GM21526 (cell line): ENCODE measurements at regions not wholly inside any gene's neighbourhood (a gene's known extent, or its start where the extent isn't known, plus 50 kb on each side); places are given as distances from the start of the nearest gene placed in this dataset.

ENCODE experiments used
- ATAC-seq: cut with Tn5 transposase; IDR thresholded peaks from one replicate; pipeline ENCODE4 v1.9.1; 2021; ENCODE audit warnings: moderate library complexity; ENCODE audit not compliant: unreplicated experiment, low FRiP score

- no peak for ATAC-seq
Measured at GRCh38 chr6:8277769-8278168, 157.6 kb downstream of the SLC35B3 start.

DNA sequence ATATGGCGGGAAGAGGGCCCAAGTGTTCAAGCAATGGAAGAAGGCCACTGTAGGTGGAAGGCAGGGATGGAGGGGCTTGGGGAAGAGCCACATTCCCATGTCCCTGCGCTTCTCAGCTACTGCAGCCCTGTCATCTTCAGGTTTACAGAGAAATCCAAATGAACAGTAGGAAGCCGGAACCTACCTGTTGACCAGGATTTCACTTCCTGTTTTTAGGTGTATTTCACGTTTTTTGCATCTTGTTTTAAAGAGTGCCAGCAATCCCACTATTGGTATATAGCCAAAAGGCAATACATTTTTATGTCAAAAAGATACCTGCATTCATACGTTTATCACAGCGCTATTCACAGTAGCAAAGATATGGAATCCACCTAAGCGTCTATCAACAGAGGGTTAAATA lies 159.2 kb downstream of the SLC35B3 start:
- no peak for ATAC-seq

DNA sequence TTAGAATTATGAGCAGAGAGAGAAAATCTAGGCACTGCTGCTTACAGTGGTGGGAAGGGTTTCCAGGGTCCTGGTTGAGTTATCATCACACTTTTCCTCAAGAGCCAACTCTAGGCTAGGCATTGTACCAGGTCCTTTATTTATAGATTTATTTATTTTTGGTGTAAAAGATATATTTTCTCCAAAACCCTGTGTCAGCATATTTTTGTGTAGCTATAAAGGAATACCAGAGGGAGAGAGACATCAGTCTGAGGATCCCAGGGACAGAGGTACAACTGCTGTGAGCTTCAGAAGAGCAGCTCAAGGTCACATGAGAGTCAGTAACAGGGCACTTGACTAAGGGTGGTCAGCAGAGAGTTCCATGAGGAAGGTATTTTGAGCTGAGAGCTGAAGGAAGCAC lies 159.7 kb downstream of the SLC35B3 start:
- no peak for ATAC-seq

DNA sequence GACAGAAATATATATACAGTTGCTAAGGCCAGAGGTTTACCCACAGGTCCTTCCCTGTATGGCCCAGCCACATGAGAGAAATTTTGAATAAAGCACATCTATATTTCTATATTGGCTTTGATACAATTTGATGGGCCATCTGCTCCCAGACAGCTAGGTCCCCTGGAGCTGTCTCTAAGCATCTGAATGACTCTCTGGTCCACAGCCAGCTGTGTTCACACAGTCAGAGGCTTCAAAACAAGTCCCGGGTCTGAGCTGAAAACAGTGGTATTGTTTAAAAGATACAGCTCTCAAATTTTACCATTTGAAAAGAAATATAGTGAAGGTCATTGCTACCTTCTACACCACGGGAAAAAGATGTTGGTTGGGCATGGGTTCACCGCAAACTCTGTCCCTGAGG lies 161.1 kb downstream of the SLC35B3 start:
- no peak for ATAC-seq

DNA sequence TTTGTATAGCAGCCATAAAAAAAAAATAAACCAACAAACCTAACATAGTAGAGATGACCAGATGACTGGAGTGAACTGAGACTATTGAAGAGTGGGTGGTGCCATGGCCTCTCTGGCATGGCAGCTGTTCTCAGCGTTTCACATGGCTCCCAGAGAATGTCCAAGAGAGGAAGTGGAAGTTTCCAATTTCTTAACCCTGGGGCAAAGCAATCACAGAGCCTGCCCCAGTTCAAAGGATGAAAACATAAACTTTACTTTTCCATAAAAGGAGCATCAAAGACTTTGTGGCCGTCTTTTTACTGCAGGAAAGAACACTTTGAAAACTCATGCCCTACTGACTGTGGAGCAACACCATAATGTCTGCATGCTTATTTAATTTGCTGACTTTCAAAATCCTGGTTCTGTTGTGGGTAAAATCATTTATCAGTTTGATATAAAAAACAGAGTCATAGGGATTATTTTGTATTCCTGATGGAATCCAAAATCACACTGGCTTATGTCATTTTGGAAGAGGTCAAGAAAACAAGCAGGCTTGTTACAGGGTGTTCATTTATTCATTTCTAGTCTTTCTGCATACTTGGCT lies 165.4 kb downstream of the SLC35B3 start:
- ATAC-seq: no peak

DNA sequence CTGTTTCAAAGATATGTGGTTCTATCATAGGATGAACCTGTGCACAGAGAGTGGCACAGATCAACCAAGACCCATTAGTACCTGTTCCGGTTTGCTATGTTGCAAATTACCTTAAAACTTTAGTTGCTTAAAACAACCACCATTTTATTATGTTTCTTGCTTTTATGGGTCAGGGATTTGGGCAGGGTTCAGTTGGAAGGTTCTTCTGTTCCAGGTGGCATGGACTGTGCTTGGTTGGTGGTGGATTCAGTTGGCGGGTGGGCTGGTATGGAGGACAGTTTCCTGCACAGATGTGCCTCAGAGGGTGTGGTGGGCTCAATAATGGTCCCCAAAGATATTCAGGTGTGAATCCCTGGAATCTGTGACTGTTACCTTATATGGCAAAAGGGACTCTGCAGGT lies 166.3 kb downstream of the SLC35B3 start:
- no peak for ATAC-seq

- no peak for ATAC-seq
Measured at GRCh38 chr6:8268606-8269005, 166.3 kb upstream of the EEF1E1 start.

- no peak for ATAC-seq
Measured at GRCh38 chr6:8268156-8268555, 165.8 kb upstream of the EEF1E1 start.

- no peak for ATAC-seq
Measured at GRCh38 chr6:8260610-8261009, 158.3 kb upstream of the EEF1E1 start.

DNA sequence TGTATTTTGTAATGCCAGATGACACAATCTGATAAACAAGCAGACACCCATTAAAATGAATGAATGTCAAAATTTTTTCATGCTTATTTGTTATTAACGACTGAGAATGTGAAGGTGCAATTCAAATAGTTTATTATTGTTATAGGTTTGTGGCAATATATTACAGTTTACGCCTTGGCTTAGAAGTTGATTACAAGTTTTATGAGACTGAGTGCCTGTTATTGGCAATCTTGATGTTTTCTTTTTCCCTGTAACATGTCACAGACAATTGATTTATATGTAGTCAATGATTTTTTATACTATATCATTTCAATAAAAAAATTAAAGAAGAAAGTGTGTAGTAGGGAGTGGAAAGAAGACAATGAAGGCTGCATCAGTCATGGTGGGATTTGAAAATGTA lies 144.1 kb upstream of the EEF1E1 start:
- ATAC-seq: no peak

DNA sequence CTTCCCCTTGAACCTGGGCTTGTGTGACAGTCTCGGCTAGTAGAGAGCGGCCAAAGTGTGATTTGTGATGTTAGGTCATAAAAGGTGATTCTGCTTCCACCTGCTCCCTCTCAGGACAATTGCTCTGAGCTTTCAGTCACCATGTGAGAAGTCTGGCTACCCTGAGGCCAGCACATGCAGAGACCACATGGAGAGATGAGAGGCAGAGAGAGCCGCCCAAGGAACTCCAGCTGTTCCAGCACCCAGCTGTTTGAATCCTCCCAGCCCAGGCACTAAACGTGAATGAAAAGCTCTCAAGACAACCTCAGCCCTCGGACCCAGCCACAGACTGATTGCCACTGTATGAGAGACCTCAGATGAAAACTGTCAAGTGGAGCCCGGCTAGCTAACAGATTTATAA lies 143.4 kb upstream of the EEF1E1 start:
- no peak for ATAC-seq

- ATAC-seq: no peak
Measured at GRCh38 chr6:8243475-8243874, 141.1 kb upstream of the EEF1E1 start.

GRCh38 chr6:8242885-8243284 lies 140.5 kb upstream of the EEF1E1 start:
- no peak for ATAC-seq

- no peak for ATAC-seq
Measured at GRCh38 chr6:8240301-8240700, 138.0 kb upstream of the EEF1E1 start.

DNA sequence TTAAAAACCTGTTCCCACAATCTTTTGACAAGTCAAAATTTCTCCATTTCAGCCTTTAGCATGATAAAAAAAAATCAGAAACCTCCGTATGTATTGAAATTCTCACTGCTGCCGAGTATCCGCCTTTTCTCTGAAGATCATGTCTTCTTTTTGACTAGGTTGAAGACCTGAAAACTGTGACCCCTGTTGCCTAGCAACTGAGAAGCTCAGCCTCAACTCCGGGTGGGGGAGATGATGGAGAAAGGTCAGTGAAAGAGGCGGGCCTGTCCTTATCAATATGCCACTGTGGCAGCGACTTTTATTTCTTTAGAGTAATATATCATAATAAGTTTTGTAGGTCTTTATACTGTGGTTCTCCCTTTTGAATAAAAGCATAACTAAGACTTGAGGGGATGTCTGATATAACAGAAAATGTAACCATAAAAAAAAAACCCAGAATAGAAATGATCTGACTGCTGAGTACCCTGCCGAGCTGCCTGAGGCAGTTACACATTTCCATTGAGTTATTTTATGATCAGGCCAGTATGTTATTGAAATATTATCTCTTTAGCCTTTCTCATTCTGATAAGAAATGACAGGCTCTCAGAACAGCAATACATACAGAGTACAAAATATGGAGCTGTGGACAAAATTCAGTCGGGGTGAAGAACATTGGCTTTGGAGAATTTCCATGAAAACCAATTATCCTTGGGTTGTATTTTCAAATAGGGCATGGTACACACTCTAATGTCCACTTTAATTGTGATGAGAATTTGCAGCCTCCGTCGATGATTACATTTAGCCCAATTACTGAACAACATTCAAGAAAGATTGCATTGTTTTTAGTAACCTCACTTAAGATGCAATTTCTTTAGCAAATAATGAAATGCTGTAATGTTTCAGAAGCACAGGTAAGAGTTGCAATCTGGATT lies 136.7 kb upstream of the EEF1E1 start:
- ATAC-seq: no peak

DNA sequence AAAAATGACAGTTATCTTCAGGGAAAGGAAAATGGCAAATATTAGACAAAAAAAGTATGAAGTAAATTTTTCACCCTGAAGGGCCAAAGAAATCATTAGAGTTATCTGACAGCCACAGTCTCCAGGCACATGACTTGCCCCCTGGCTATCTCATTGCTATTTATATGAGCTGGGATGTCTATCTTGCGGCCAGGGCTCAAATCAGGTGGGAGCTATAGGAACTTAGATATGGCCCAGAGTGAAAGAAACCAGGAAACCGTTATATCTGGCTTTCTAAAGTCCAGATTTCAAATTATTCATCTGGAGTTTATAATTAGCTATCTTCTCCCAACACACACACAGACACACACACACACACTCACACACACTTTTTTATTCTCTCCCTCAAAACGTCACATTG lies 135.3 kb upstream of the EEF1E1 start:
- ATAC-seq: no peak

DNA sequence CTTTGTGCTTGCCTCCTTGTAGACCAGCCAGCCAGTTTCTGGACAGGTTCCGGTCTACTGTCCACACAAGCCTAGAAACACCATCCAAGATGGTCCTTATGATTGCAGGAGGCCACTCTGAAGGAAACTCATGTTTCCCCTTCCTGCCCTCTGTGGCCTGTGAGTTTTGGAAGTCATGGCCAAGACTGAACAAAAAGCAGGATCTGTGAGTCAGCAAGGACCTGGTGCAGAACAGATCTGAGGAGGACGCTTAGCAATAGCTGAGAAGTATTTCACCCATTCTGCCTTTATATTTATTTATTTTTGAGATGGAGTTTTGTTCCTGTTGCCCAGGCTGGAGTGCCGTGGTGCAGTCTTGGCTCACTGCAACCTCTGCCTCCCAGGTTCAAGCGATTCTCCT lies 134.6 kb upstream of the EEF1E1 start:
- no peak for ATAC-seq

- no peak for ATAC-seq
Measured at GRCh38 chr6:8234321-8234720, 132.0 kb upstream of the EEF1E1 start.

- no peak for ATAC-seq
Measured at GRCh38 chr6:8231956-8232355, 129.6 kb upstream of the EEF1E1 start.

DNA sequence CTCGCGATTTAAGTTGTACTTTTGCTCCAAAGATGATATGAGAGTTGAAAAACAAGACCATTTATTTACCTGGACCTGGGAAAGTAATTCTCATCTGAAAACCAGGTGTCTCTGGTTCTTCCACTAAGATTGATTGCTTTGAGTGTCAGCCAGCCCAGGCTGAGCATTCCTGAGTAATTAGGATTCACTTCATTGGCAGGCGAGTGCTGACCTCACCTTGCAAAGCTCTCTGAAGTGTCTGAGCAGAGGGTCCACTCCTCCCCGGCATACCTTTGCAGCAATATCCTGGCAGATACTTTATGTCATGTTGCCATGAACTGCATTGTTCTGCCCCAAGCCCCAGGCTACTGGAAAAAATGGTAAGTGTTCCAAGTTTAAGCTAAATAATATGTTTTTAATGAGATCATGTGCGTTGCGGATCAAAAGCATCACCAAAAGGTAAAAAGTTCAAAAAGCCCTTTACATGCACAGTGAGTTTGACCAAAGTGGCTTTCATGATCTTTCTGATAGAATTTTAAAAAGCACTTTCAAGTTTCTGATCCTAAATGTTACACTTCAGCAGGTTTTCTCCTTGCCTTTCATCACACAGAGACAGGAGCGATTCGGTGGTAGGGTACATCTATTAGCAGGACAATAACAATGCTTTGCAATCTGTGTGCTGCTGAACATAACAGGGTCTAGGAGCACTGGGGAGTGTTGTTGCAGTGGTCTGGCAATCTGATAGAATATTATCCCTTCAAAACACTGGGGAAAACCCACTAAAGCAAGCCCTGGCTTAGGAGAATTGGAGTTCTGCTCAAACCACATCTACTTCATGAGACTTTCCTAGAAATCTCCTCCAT lies 127.8 kb upstream of the EEF1E1 start:
- ATAC-seq: no peak

DNA sequence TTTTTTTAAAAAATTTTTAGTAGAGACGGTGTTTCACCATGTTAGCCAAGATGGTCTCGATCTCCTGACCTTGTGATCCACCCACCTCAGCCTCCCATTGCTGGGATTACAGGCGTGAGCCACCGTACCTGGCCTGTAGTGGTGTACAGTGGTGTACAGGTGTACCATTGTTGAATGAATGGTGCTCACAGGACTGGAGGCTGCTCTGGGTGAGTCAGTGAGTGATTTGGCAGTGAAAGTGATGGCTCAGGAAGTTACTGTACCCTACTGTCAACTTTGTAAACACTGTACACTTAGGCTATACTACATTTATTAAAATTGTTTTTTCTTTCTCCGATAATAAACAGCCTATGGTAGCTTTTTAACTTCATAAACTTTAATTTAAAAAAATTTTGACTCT lies 122.8 kb upstream of the EEF1E1 start:
- no peak for ATAC-seq
